ENCODE measurements at regions not wholly inside any gene's neighbourhood (a gene's known extent, or its start where the extent isn't known, plus 50 kb on each side); places are given as distances from the start of the nearest gene placed in this dataset.

- Histone ChIP-seq H2BK5ac (ENCODE audit: low read depth, low read length) (no peak overlapping the region), H3K27ac (ENCODE audit: low read depth, low read length) (no peak overlapping the region), H2AK5ac (ENCODE audit: low read depth, low read length) (no peak overlapping the region), H3K4me1 (replicated peaks in 1 of 4; ENCODE audit: control insufficient read depth in 3 of 4, insufficient read depth in 4 of 4, low read length in 3 of 4) (peaks cover 0 to 4% (median 1%) of the 10 kb centered on the region in 4 experiments; a peak in 3 of 7 replicates), H3K14ac (ENCODE audit: insufficient read length) (no peak overlapping the region), H4K91ac (replicated peaks; ENCODE audit: insufficient read length, low read length) (no peak overlapping the region), H2BK20ac (ENCODE audit: low read length) (no peak overlapping the region), H3K23ac (ENCODE audit: insufficient read length) (no peak overlapping the region), H3K9ac (replicated peaks in 1 of 4; ENCODE audit: extremely low read depth in 1 of 4, low read depth in 3 of 4, low read length in 3 of 4) (no peak overlapping the region), H3K23me2 (ENCODE audit: low read depth, low read length) (no peaks in the 10 kb centered on the region), H3K9me3 (ENCODE audit: insufficient read depth in 2 of 2, low read depth in 1 of 2, low read length in 1 of 2) (no peaks in the 10 kb centered on the region), H3K4me2 (ENCODE audit: insufficient read depth in 1 of 2, low read depth in 2 of 2, low read length in 2 of 2) (no peak overlapping the region), H3K79me2 (ENCODE audit: control insufficient read depth in 1 of 2, insufficient read depth in 2 of 2, low read length in 2 of 2) (no peaks in the 10 kb centered on the region), H4K8ac (ENCODE audit: extremely low read depth, insufficient read depth, low read length) (no peak overlapping the region), H3K4me3 (ENCODE audit: extremely low read depth in 1 of 4, insufficient read depth in 2 of 4, low read depth in 3 of 4, low read length in 4 of 4) (no peak overlapping the region), H2AFZ (ENCODE audit: low read length) (no peak overlapping the region), H3K36me3 (ENCODE audit: control insufficient read depth in 2 of 4, insufficient read depth in 4 of 4, low read length in 3 of 4) (no peaks in the 10 kb centered on the region), H2BK15ac (ENCODE audit: low read length) (no peak overlapping the region), H3K27me3 (replicated peaks in 1 of 4; ENCODE audit: control insufficient read depth in 3 of 4, extremely low read depth in 1 of 4, insufficient read depth in 3 of 4, low read length in 3 of 4) (no peaks in the 10 kb centered on the region), H3K4ac (replicated peaks; ENCODE audit: insufficient read length, low read depth, low read length) (no peak overlapping the region), H2BK120ac (replicated peaks; ENCODE audit: low read depth, low read length) (no peak overlapping the region), H3K79me1 (ENCODE audit: low read depth, low read length) (no peaks in the 10 kb centered on the region), H4K5ac (ENCODE audit: insufficient read length, low read depth, low read length) (no peak overlapping the region), H2BK12ac (ENCODE audit: low read depth, low read length) (no peak overlapping the region), H3K56ac (replicated peaks; ENCODE audit: insufficient read length, low read depth, low read length) (no peak overlapping the region), H3K18ac (ENCODE audit: extremely low read depth, low read length) (no peak overlapping the region), H4K20me1 (replicated peaks in 1 of 2; ENCODE audit: control insufficient read depth in 1 of 2, insufficient read depth in 2 of 2, low read length in 2 of 2) (no peaks in the 10 kb centered on the region)
- TF ChIP-seq MAFK (IDR thresholded peaks at IDR 0.05; ENCODE audit: low read depth, low read length): no peak
- no peak for TF ChIP-seq BCL11A (IDR thresholded peaks at IDR 0.05; ENCODE audit: low read depth in 2 of 2, low read length in 2 of 2)
- no peak for TF ChIP-seq CHD2 (IDR thresholded peaks at IDR 0.05; ENCODE audit: low read length)
- TF ChIP-seq CHD1 (IDR thresholded peaks at IDR 0.05; ENCODE audit: low read depth, low read length): no peak
- TF ChIP-seq TBP (IDR thresholded peaks at IDR 0.05; ENCODE audit: low read depth, low read length): no peak
- CTCF ChIA-PET (ENCODE audit: partially characterized antibody): interaction anchor here (0.8 kb wide), 2 partner anchors 12 to 176 kb away, joined by 3 to 4 read pairs; no protein-coding TSS in a partner anchor
- FAIRE-seq (no peak), DNase-seq (ENCODE audit: low read depth in 1 of 2, low spot score in 2 of 2) (no peak)
- WGBS, 2 experiments (ENCODE audit: extremely low coverage in 1 of 2, insufficient coverage in 1 of 2, insufficient read length in 1 of 2, insufficient replicate concordance in 2 of 2, low coverage in 1 of 2, low lambda C conversion rate in 2 of 2, missing lambda C conversion rate in 1 of 2): 91% methylated on average over 4 of the region's 4 CpGs; no CpG with 5 or more reads in 1 of the 2 experiments
- POLR2A ChIA-PET (ENCODE audit: partially characterized antibody): no interaction called here
These were observed 312.8 kb upstream of the ZNF507 start for GRCh38 chr19:32032561-32032960.
